HCT116 (cell line): ENCODE measurements at regions not wholly inside any gene's neighbourhood (a gene's known extent, or its start where the extent isn't known, plus 50 kb on each side); places are given as distances from the start of the nearest gene placed in this dataset.

Experiments used
- ATAC-seq: fragments of 200-7000 bp; cut with Tn5 transposase; 2 replicates; pipeline ENCODE4 v1.9.1; 2020; ENCODE audit warnings: mild to moderate bottlenecking, moderate library complexity
- BruUV-seq: library from RNA; stranded (reverse); fragments of 400-500 nt; replicated peaks from 2 replicates; lab custom pipeline; 2021; lab: Mats Ljungman, UMichigan
- CTCF ChIA-PET: fragments of 300-600 bp; sonication (Branson Sonifier 250); formaldehyde crosslinking; loops from one replicate; lab custom pipeline; 2021; ENCODE audit warnings: antibody characterized with exemption; lab: Charles Lee
- POLR2A ChIA-PET: fragments of 300-600, 350-600 bp; sonication (Branson Sonifier 250); formaldehyde crosslinking; loops from one replicate; lab custom pipeline; 2021; ENCODE audit warnings: antibody characterized with exemption; lab: Charles Lee
- RAD21 ChIA-PET, 2 experiments: fragments of 300-600 bp; sonication (Branson Sonifier 250); formaldehyde crosslinking; loops; one replicate each; lab custom pipeline; 2023; ENCODE audit warnings: low total read pairs in 2 of 2; ENCODE audit not compliant: uncharacterized antibody in 2 of 2, unreplicated experiment in 2 of 2, low non-redundant PET in 1 of 2; lab: Charles Lee
- DNase-seq: peaks from one replicate; pipeline ENCODE4 v3.0.0-alpha.2; 2010; ENCODE audit warnings: low read depth, low spot score
- H2AFZ ChIP-seq: fragments of 200-600 bp; shearing (Covaris generic), sonication (generic); 2 replicates; pipeline ENCODE4 v1.6.1; 2017; ENCODE audit warnings: low read depth, mixed run types, mixed read lengths, antibody characterized with exemption, low read length; ENCODE audit not compliant: poor library complexity, severe bottlenecking
- H3K27ac ChIP-seq: 2 replicates; pipeline ENCODE4 v1.5.1; 2012; ENCODE audit warnings: low read depth, low read length
- H3K27me3 ChIP-seq: fragments of 200-600 bp; sonication (generic); 2 replicates; pipeline ENCODE4 v1.6.1; 2016; ENCODE audit warnings: mixed run types, low read length, mixed read lengths; ENCODE audit not compliant: insufficient read depth
- H3K36me3 ChIP-seq, 2 experiments: fragments of 200-500 bp in 1 of 2; fragments of 200-600 bp in 1 of 2; sonication (Bioruptor generic) in 1 of 2; sonication (generic) in 1 of 2; 2 replicates each; pipeline versions ENCODE4 v1.5.1 to v1.6.1; 2014 to 2016; ENCODE audit warnings: low read length in 2 of 2, inconsistent platforms in 1 of 2, mixed read lengths in 1 of 2, mixed run types in 1 of 2; ENCODE audit not compliant: insufficient read depth in 2 of 2, control insufficient read depth in 1 of 2
- H3K4me1 ChIP-seq, 2 experiments: fragments of 200-600 bp in 1 of 2; sonication (generic) in 1 of 2; 2 replicates each; pipeline versions ENCODE4 v1.5.1 to v1.6.1; 2012 to 2017; ENCODE audit warnings: low read length in 2 of 2, inconsistent platforms in 1 of 2, mild to moderate bottlenecking in 1 of 2, mixed read lengths in 1 of 2, mixed run types in 1 of 2, moderate library complexity in 1 of 2; ENCODE audit not compliant: insufficient read depth in 2 of 2, control insufficient read depth in 1 of 2
- H3K4me2 ChIP-seq: fragments of 200-600 bp; sonication (generic); 2 replicates; pipeline ENCODE4 v1.6.1; 2017; ENCODE audit warnings: mixed run types, low read length, mixed read lengths
- H3K4me3 ChIP-seq, 2 experiments: fragments of 200-600 bp in 1 of 2; sonication (generic) in 1 of 2; replicated peaks in 1 of 2; 2 replicates each; pipeline ENCODE4 v1.5.1; 2011 to 2016; ENCODE audit warnings: low read length in 2 of 2, control low read depth in 1 of 2, low read depth in 1 of 2, mild to moderate bottlenecking in 1 of 2, mixed read lengths in 1 of 2, mixed run types in 1 of 2
- H3K79me2 ChIP-seq: fragments of 200-600 bp; sonication (generic); 2 replicates; pipeline ENCODE4 v1.6.1; 2017; ENCODE audit warnings: mild to moderate bottlenecking, mixed run types, low read length, moderate library complexity, mixed read lengths; ENCODE audit not compliant: insufficient read depth
- H3K9ac ChIP-seq: fragments of 200-600 bp; sonication (generic); 2 replicates; pipeline ENCODE4 v1.6.1; 2016; ENCODE audit warnings: low read length, mixed read lengths
- H3K9me2 ChIP-seq: fragments of 200-600 bp; sonication (generic), shearing (Covaris generic); 2 replicates; pipeline ENCODE4 v1.6.1; 2017; ENCODE audit warnings: mixed run types, mild to moderate bottlenecking, moderate library complexity; ENCODE audit not compliant: insufficient read depth
- H3K9me3 ChIP-seq, 2 experiments: fragments of 200-500 bp in 1 of 2; fragments of 200-600 bp in 1 of 2; sonication (Bioruptor generic) in 1 of 2; sonication (generic) in 1 of 2; 2 replicates each; pipeline ENCODE4 v1.6.1; 2014 to 2017; ENCODE audit warnings: low read length in 2 of 2, mixed read lengths in 2 of 2, inconsistent platforms in 1 of 2, low read depth in 1 of 2, mild to moderate bottlenecking in 1 of 2, mixed run types in 1 of 2, moderate library complexity in 1 of 2; ENCODE audit not compliant: control insufficient read depth in 1 of 2, insufficient read depth in 1 of 2
- H4K20me1 ChIP-seq: fragments of 200-600 bp; sonication (generic), shearing (Covaris generic); 2 replicates; pipeline ENCODE4 v1.6.1; 2017; ENCODE audit warnings: mixed run types, mild to moderate bottlenecking, moderate library complexity; ENCODE audit not compliant: insufficient read depth
- EZH2phosphoT487 ChIP-seq: fragments of 200-600 bp; IDR thresholded peaks from 2 replicates; pipeline ENCODE4 v1.6.1; 2018; ENCODE audit warnings: antibody characterized with exemption, borderline replicate concordance
- REST ChIP-seq: IDR thresholded peaks from 2 replicates; pipeline ENCODE4 v1.6.1; 2012; ENCODE audit warnings: low read depth
- TCF7L2 ChIP-seq: IDR thresholded peaks from 2 replicates; pipeline ENCODE4 v1.7.0; 2011; ENCODE audit warnings: borderline replicate concordance, inconsistent platforms; ENCODE audit not compliant: insufficient read depth, insufficient read length; ENCODE audit errors: extremely low read depth
- YY1 ChIP-seq: IDR thresholded peaks from 2 replicates; pipeline ENCODE4 v1.6.1; 2011; ENCODE audit warnings: low read length, low read depth, moderate library complexity, mild to moderate bottlenecking; ENCODE audit not compliant: insufficient replicate concordance; ENCODE audit errors: extremely low read depth
- ZFX ChIP-seq: fragments of 450-650 bp; IDR thresholded peaks from 2 replicates; pipeline ENCODE4 v1.6.1; 2017
- intact Hi-C: fragments of 100-400 bp; cut with micrococcal nuclease; formaldehyde crosslinking; loops from 2 replicates; pipeline ENCODE4 v1.10.0; 2022

- ATAC-seq: no peak
- intact Hi-C loops: no loop called here
- H3K9ac ChIP-seq: no peak overlapping the region
- no peak overlapping the region for H2AFZ ChIP-seq
- ChIA-PET RAD21 (no interaction called here), CTCF (no interaction called here), POLR2A (no interaction called here)
- H3K4me3 ChIP-seq: no peak overlapping the region
- H3K27me3 ChIP-seq: no peaks in the 10 kb centered on the region
- H3K79me2 ChIP-seq: no peaks in the 10 kb centered on the region
- H3K4me1 ChIP-seq: no peaks in the 10 kb centered on the region
- no peaks in the 10 kb centered on the region for H4K20me1 ChIP-seq
- H3K36me3 ChIP-seq: no peaks in the 10 kb centered on the region
- H3K9me3 ChIP-seq: no peaks in the 10 kb centered on the region
- no peaks in the 10 kb centered on the region for H3K9me2 ChIP-seq
- no peak overlapping the region for H3K27ac ChIP-seq
- TF ChIP-seq REST: no peak
- TF ChIP-seq EZH2phosphoT487: no peak
- no peak for TF ChIP-seq ZFX
- no peak for TF ChIP-seq TCF7L2
- no peak for TF ChIP-seq YY1
- TF ChIP-seq, all 23 proteins: peak for 0
- DNase-seq: no peak
- no TSS peak for BruUV-seq
- no peak overlapping the region for H3K4me2 ChIP-seq
These were observed 349.9 kb downstream of the THBS2 start for GRCh38 chr6:168903613-168904345.
